HG03108 (cell line): ENCODE measurements at regions not wholly inside any gene's neighbourhood (a gene's known extent, or its start where the extent isn't known, plus 50 kb on each side); places are given as distances from the start of the nearest gene placed in this dataset.
"Not testable (repeated sequence)": the region's sequence is repeated elsewhere in the genome, so short reads cannot be mapped to it uniquely, and the experiment has no call there.

ENCODE experiments used
- ATAC-seq: cut with Tn5 transposase; IDR thresholded peaks from one replicate; pipeline ENCODE4 v1.9.1; 2021; ENCODE audit warnings: moderate library complexity; ENCODE audit not compliant: unreplicated experiment

DNA sequence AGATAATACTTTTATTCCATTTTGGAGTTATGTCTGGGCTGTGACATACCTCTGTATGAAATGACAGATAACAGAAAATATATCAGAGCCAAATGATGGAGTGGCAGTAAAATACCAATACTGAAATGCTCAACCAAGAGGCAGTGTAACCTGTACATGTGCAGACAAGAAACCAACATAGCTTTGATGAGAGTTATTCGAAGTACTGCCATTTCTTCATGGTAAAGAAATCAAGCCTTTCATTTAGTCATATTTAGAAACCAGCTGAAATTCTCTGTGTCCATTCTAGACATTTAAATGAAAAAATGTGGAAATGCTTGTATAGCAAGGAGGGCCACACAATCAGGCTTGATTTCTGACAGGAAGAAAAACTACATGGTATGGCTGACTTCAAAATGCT, 127.1 kb upstream of the PTPRZ1 start:
- no peak for ATAC-seq

DNA sequence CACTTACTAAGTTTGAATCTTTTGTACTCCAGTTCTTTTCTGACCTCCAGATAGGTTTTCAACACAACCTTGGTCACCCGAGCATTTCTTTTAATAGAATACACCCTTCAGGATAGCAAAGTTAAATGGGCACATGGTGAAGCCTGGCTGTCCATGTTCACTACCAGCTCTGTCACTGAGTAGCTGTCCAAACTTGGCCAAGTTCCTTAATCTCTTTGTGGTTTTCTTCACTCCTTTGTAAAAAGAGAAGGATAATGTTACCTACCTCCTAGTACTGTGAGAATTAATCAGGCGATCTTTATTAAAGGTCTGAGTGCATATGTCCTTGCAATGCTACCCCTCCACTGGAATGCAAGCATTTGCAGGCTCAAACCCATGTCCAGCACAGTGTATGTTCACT, 128.1 kb upstream of the PTPRZ1 start:
- ATAC-seq = no peak

- ATAC-seq = no peak
These were observed 128.6 kb upstream of the PTPRZ1 start for GRCh38 chr7:121744319-121744718.

DNA sequence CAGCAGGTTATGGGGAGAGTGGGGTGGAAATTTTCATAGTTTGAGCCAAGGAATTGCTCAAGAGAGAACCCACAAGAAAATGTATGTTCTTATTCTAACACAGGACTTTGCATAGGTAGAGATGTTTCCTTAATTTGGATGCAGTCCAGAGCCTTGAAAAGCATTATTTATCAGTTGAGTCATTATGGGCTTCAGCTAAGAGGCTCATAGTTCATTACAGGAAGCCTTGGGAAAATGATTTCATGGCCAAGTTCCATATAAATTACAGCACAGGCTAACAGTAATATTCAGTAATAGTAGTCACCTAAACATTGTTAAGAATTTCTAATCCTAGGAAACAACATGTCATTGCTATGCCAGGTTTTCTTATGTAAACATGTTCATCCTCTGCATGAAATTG, 131.1 kb upstream of the PTPRZ1 start:
- ATAC-seq = no peak

- ATAC-seq = no peak
These were observed 133.5 kb upstream of the PTPRZ1 start for GRCh38 chr7:121739465-121739864.

GRCh38 chr7:121730869-121731268, 142.1 kb upstream of the PTPRZ1 start:
- no peak for ATAC-seq

DNA sequence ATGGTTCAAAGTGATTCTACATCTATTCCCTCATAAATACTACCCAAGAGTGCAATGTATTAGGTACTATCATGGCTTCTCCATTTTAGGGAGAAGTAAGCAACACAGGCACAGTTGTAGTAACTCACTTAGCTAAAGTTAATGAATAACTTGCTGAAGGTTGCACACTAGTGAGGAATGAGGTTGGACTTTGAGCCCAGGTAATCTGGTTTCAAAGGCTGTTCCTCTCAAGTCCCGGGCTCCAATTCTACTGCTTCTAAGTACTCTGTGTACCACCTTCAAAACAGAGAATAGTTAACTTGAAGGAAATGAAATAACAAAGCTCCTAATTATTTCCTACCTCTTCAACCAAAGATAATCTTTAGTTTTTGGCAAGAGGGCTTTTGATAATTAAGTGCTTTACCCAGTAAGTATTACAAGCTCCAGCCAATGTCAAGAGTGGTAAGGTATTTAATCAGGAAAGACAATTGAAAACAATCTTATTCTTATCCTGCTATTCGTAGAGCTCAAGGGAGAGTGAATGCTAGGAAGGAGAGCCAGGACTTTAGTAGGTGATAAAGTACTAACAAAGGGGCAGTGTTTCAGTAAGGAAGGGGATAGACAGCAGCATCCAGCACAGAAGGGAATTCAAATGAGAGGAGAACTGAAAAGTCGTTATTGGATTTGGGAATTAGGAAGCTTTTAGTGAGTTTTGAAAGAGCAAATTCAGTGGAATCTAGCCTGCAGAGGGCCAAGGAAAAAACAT, 158.2 kb upstream of the PTPRZ1 start:
- no peak for ATAC-seq

- not testable (repeated sequence) for ATAC-seq
These were observed 160.0 kb upstream of the PTPRZ1 start for GRCh38 chr7:121712961-121713360.

DNA sequence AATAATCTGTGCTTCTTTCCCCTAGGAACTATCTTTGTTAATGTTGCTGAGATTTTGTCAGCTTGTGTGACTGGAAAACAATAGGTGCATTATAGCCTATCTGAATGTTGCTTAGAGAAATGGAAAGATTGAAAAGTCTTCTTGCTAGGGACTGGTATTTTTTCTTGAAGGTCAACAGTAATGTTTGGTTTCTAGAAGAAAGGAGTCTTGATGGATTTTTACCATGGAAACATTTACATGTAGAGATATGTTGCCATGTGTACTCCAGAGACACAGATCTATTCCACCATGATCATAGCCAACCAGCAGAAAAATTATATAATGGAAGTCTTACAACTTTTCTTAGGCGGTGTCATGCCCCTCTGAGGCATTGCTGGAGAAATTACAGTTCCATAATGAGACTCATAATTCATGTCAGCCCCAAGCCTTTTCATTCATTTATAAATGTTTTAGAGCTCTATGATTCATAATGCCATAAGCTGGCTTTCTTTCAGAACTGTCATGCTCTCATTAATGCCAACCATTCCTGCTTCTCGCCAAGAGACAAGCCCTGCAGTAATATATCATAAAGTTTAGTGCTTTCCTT, 175.1 kb upstream of the PTPRZ1 start:
- ATAC-seq = no peak

DNA sequence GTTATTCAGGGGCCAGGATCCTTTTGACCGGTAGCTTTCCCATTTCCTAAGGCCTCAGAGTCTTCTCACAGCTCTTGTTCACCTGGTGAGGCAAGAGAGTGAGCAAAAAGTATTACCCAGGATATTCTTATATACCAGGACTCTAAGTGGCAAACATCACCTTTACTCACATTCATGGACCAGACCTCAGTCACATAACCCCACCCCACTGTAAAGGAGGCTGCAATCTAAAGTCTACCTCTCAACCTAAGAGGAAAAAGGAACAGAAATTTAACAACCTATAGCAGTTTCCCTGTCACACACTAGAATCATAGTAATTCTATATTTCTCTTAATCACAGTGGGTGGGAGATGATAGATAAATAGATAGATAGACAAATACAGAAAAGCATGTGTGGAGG, 176.0 kb upstream of the PTPRZ1 start:
- no peak for ATAC-seq

- ATAC-seq = no peak
These were observed 183.2 kb upstream of the PTPRZ1 start for GRCh38 chr7:121689749-121690148.

DNA sequence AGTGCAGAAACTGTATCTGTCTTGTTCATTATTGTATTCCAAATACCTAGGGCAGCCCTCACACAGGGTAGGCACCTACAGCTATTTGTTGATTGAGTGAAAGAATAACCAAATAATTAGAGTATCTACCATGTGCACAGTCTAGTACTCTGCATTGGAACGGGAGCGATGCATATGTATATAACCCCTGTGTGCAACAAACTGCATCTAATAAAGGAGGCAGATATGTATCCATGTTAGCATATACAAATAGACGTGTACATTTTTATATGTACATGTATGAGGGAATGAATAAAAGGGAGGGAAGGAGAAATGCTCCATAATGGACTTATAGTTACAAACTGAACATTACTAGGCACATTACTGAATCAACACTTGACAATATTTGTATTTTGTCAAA, 191.3 kb upstream of the PTPRZ1 start:
- no peak for ATAC-seq

GRCh38 chr7:121676168-121676567, 196.8 kb upstream of the PTPRZ1 start:
- ATAC-seq = no peak

- ATAC-seq = not testable (repeated sequence)
These were observed 198.5 kb upstream of the PTPRZ1 start for GRCh38 chr7:121674455-121674854.

DNA sequence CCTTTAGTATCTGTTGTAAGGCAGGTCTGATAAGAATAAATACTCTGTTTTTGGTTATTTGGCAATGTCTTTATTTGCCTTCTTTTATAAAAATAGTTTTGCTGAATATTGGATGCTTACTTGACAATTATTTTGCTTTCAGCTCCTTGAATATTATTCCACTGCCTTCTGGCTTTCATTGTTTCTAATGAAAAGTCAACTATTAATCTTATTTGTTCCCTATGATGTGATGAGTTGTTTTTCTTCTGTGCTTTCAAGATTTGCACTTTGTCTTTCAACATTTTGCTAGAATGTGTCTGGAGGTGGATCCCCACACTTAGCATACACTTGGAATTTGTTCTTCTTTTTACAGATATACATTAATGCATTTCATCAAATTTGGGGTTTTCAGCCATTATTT, 203.8 kb upstream of the PTPRZ1 start:
- no peak for ATAC-seq

- ATAC-seq = no peak
These were observed 206.7 kb upstream of the PTPRZ1 start for GRCh38 chr7:121666306-121666705.

DNA sequence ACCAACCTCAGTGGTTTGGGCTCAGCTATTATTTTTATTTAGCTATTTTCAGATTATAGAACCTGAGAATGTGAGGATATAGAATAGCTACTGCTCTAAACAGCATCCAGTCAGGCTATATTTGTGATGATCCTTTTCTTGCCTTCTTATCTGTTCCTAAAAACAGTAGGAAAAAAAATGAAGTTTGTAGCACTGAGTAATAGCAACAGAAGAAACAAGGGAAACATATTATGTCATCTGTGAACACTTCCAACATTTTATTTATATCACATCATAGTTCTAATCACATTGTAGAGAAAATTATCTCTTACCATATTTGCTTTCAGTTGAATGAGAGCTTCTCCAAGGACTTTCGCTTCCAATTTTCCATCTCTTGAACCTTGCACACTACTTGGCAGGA, 229.6 kb upstream of the PTPRZ1 start:
- ATAC-seq = no peak

DNA sequence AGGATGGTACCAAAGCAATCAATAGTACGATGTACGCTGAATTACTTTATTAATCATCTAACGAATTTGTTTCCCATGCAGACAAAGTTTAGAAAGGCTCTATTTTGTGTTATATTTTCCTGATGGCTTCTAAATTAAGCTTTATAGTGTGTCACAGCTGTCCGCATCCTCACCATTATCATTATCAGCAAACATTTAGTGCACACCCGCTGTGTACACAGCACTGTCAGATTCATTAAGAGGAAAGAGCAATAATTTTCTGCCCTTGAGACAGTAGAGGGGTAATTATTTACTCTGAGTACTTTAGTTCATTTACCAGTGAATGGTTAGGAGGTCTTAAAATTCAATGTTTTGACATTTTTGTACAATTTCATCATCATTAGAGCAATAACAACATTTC, 233.3 kb upstream of the PTPRZ1 start:
- no peak for ATAC-seq

DNA sequence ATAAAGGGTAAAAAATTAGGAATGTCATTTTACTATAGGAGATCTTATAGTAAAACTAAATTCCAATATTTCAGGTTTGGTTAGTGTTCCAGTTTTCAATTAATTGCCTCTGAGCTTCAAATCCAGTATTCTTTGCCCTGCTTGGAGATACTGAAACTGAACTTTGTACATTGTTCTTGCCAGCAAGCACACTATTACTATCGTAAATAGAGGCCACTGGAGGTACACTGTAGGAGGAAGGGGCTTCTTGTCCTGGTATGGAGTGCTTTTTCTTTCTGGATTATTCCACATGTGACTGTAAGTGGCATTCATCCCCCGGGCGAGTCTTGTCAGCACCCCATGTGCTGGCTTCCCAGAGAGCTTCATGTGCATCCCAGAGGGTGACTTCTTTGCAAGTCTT, 234.7 kb upstream of the PTPRZ1 start:
- ATAC-seq = no peak

DNA sequence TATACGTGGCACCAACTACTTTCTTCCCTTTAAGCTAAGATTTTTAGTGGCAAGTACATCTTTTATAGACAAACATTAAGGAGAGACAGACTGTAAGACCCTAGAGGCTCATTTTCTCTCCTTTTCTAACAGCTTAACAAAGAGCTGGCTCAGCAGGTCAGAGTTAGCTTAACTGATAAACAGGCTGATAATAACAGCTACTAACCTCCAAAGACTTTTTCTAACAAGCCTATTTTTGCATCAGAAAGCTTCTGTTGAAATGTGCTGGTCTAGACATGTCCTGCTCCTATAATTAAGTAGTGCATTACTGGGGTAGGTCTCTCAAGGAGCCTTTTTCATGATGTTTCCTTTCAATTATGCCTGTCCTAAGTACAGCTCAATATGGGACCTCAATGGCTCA, 238.2 kb upstream of the FAM3C start:
- ATAC-seq = no peak

DNA sequence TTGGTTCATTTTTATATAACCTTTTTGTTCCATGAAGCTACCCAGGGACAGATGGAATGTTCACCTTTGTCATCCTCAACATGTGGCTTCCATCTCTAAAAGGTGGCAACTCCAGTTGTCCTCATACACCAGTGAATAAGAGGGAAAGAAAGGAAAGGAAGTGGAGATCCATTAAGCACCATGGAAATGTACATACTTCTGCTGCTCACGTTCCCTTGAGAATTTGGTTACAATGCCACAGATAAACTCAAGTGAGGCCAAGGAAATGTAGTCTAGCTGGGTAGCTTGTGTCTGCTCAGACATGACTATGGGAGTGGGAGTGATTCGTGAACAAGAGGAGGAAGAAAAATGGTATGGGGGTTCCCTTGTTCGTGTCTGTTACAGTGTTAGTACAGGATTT, 237.1 kb upstream of the FAM3C start:
- ATAC-seq = no peak

DNA sequence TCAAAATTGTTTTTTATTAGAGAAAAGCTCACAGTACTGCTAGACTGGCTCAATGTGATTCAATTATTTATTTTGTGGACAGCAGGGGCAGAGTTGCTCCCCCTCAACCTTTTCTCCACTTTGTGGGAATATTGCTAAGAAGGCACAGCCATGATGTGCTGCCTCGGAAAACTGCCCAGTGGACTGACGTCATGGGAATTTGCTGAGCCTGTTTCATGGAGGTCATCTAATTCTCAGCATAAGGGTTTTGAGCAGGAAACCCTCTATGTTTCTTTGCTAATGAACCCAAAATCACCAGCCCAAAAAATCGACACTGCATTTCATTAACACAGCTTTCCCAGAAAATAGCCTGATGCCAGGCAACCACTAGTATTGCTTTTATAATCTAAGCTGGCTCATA, 228.8 kb upstream of the FAM3C start:
- ATAC-seq = no peak
